Inflammatory macrophage treated with lipopolysaccharide for 1 hour (primary cell): ENCODE measurements at regions not wholly inside any gene's neighbourhood (a gene's known extent, or its start where the extent isn't known, plus 50 kb on each side); places are given as distances from the start of the nearest gene placed in this dataset.
A peak's percentile ranks its signal among the peaks of the same experiment; 100 is the strongest.
"Not testable (repeated sequence)": the region's sequence is repeated elsewhere in the genome, so short reads cannot be mapped to it uniquely, and the experiment has no call there.

Experiments
- DNase-seq, 2 donors: peaks; one replicate each; pipeline ENCODE4 v3.0.0-alpha.2; 2020 to 2022

DNA sequence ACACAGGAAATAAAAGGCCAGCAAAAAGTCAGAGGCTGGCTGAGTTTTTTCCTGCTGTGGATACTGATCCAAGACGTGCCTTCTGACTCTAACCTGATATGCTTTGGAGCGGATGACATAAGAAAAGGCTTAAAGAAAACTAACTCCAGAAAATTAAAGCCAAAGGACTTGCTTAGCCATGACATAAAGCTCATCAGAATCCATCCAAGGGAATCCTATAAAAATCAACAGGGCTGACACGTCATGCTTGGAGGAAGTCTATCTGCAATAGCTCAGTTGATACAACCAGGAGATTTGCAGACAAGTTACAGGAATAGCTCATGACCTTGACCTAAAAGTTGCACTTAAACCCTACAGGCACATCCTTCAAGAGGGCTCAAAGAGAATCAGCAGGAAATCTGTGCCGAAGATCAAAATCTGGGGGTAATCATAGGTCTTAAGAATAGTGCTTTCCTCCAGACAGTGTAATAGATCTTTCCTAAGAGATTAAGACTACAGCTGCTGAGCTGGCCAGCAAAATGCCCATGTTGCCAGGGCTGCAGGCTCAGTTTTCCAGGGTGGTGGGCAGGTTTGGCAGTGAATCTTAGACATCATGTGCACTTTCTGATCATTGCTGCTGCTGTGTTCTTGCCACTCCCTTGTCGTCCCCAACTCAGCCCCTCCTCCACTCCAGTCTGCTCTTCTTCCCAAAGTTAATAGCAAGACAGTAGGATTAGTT is 111.5 kb upstream of the SVIL start:
- no peak for DNase-seq

DNA sequence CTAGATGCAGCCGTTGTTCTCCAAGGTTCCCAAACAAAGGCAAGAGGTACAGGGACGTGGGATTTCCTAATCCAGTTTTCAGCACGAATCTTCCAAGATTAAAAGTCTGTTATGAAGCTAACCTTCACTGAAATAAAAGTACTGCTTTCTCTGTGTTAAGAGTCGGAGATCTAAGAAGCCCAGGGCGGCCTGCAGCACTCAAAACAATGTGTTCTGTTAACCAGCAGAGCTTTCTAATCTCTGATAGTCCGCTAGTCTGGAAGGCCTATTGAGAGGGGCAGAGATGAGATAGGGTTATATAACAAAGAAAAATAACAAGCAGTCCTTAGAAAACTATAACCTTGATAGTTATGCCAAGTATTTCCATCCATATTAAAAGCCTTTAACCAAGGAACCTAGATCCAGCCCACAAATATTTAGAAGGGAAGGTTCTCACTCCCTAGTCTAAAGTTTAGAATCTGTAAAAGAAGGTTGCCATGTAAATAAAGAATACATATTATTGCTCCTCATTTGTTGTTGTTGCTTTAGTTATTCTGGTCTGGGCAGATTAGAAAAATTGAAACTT is 106.3 kb upstream of the SVIL start:
- no peak for DNase-seq

DNA sequence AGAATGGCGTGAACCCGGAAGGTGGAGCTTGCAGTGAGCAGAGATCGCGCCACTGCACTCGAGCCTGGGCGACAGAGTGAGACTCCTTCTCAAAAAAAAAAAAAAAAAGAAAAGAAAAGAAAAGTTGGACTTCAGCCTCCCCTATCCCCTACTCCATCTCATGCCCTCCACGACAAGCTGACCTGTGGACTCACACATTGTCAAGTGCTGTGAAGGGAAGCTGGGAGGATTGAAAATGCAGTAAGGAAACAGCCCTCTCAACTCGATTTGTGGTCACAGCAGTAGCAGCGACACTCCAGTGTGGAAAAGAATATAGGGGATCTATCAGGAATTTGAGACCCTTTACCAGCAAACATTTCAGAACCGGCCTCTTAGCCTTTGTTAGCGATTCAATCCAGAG is 103.6 kb upstream of the SVIL start:
- no peak for DNase-seq

DNA sequence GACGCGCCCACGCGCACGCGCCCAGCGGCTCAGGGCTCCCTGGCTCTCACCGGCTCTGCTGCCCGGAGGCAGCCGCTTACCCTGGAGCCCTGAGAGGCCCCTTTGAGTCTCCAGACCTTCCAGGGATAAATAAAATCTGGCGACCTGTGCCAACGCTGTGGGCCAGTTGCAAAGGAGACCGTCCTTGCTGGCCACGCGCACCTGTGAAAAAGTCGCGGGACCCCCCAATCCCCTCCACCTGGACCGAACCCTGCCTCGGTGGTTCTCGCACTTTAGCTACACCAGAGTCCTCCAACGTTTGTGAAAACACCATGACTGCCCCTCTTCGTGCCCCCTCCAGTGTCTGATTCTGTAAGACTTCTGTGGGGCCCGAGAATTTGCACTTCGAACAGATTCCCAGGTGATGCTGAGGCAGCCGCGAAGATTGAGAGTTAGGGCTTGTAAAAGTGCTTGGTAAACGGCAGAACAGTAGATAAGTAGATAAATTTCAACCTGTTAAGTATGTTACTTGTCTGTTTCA is 102.4 kb upstream of the SVIL start:
- DNase-seq = no peak

DNA sequence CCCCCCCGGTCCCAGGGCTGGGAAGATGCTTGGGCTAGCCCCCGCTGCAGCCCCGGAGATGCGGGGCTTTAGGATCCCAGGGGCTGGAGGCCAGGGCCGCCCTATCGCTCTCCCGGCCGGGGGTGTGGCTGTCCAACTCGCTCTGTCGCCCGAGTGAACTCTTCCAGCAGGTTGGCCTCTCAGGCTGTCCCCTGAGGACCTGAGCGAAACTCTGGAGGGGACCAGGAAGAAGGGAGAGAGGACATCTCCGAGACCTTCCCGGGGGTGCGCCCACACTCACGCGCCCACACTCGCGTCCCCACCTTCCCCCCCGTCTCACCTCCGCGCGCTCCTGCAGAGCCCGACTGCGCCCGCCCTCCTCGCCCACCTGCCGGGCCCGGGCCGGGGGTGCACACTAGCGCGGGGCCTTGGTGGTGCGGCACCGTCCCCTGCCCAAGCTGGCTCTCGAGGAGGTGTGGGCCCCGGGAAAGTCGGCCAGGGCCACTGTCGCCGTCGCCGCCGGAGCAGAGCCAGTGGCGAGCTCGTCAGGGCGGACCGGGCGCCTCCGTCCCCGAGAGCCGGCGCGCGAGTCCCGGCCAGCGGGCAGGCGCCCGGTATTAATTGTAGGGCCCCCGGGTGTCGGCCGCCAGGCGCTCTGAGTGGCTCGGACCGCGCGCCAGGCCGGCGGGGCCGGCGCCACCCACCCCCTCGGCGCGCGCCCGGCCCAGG is 101.7 kb upstream of the SVIL start:
- DNase-seq = peak; percentile 73 to 74

DNA sequence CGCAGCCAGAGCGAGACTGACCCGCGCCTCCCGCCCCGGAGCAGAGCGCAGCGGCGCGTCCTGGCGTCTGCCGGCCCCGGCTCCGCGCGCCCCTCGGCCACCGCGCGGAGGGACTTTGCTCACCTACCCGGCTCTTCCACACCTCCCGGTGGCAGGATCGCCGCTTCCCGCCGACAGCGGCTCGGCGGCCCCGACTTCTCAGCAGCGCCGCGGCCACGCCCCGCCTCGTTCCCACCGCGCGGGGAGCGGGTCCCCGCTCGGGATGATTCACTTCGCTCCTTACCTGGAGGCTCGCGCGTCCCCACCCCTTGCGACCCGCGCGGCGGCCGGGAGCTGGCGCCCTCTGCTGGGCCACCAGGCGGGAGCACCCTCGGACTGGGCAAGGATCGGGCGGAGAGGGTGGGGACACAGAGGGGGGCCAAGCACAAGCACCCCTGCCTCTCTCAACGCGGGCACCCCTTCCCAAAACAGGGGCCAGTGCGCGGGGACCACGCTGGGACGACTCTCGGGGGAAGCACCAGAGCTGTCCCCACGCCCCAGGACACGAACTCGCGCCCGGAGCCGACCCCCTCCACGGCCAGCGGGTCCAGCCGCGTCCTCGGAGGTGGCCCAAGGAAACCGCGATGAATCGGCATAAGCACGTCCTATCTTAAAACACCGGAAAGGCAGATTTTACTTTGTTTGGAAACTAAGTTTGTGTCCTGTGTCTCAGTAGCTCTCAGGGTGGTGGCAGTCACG is 101.0 kb upstream of the SVIL start:
- DNase-seq = peak; percentile 70 to 86

DNA sequence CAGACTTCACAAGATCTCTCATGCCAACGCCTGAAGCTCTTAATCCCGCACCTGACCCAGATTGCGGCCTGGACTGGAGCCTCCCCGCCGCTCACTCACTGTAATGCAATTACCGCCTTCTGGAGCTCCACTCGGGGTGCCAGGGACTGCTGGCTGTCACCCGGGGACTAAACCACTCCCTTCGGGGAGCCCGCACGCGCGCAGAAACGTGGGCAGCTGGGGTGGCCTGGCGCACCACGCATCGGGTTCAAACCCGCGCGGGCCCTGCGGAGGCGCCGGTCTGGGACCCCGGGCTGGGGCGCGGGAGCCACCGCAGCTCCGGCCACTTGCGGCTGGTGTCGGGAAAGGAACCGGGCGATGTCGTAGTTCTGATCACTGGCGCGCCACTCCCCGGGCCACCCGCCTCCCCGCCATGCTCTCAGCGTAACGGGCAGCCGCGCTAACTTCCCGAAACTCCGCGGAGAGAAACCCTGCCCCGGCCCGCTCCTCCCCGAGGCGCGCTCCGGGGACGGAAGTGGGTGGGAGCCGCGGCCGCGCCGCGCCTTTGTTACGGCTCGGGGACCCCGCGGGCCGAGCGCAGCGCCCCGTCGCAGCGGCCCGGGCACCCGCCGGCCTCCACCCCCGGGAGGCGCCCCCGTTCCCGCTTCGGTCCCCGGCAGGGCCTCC is 100.3 kb upstream of the SVIL start:
- peak; percentile 84 to 88 for DNase-seq

DNA sequence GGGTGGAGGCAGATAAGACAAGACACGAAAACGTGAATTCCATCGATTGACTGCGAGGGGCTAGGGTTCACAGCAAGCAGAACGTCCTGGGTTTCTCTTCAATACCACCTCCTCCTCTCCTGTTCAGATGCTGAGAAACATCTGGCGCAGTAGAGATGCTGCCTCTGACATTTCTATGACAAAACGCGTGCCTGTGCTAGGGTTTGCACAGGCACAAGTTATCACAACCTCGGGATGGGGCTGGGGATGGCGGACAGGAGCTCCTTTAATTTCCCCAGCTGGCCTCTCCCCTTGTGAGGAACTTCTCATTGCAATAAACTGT is 99.8 kb upstream of the SVIL start:
- no peak for DNase-seq

DNA sequence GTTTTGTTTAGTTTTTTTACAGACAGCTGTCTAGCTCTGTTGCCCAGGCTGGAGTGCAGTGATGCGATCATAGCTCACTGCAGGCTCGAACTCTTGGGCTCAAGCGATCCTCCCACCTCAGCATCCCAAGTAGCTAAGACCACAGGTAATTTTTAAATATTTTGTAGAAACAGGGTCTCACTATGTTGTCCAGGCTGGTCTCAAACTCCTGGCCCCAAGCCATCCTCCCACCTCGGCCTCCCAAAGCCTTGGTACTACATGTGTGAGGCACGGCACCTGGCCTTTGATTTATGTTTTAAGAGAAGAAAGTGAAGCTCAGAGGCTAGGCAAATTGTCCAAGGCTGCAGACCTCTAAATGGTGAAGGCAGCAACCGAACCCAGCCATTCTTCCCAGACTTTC is 98.6 kb upstream of the SVIL start:
- no peak for DNase-seq

DNA sequence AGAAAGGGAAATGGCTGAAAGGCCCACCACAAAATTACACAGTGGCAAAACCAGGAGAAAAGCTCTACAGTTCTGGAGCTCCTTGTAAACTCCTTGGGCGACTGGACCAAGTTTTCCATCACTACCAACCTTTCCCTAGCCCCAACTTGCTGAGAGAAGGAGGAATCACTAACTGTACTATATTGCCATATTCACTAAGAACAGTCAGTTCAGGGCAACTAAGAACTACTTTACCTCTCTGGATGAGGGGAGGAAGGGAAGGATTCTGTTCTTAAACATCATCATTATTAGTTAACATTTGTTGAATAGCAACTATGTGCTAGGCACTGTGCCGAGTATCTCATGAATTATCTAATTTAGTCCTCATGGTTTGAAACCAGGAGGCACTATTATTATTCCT is 98.1 kb upstream of the SVIL start:
- DNase-seq = no peak

DNA sequence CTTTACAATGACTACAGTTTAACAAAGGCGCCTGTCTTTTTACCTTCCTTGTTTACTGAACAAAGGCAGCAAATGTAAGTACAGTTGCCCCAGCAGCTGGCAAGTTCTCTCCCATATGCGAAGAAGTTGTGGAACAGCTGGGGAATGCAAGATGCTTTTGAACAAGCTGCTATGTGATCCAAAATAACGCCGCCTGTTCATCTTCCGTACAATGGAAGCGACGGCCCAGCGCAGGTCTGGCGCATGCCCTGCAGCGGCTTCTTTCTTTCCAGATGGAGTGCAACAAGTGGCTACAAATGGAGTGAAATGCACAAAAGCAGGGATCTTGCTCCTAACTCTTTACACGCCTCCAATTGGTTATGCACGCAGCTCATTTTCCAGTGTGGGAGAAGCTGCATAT is 97.0 kb upstream of the SVIL start:
- DNase-seq = no peak

DNA sequence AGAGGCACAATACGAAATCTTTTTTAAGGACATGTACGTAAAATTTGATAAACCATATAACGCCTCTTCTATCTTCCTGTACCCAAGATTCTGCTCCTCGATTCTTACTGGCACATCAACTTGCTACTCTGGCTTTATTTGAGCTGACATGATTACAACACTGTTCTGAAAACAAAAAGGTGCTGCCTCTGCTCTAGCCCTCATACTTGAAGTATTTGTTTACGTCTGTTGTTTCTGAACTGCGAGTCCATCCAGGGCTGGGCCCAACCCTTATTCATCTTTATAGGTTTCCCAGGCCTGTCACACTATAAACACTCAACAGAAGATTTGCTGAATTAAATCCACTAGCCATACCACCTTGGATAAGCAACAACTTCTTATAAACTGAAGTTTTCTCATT is 96.2 kb upstream of the SVIL start:
- DNase-seq = no peak

DNA sequence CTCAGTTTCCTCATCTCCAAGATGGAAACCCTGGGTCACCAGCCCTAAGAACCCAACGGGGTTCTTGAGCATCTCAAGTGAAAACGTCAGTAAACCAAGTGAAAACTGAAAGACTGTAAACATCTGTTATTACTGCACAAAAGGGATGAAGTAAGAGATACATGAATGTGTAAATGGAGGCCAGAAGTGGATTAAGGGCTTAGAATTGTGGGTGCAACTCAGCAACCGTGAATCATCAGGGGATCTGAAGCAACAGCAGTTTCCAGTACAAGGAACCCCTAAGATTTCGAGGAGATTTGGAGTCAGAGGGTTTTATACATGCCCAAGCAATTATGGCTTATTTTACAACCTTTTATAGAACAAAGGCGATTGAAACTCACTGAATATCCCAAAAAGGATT is 95.7 kb upstream of the SVIL start:
- DNase-seq = no peak

DNA sequence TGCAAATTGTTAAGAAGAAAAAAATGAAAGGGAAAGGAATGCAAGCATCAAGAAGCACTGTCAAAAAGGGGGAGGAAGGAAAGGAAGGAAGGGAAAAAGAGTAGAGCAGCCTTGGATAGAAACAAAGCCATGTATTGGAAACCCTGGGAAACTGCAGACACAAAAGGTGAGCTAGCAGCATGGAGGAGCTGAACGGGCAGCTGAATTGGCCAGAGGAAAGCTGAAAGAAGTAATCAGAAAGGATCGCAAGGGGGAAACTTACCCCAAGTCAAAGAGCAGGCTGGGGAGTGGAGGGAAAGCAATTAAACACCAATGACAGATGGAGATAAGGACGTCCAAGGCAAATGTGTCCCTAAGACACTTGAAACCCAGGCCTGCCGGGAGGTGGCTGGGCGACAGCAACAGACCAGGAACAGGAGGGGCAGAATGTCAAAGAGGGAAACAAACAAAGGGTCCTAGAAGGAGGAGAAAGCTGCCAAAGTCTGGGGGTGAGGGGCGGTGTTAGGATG is 93.8 kb upstream of the SVIL start:
- no peak for DNase-seq

DNA sequence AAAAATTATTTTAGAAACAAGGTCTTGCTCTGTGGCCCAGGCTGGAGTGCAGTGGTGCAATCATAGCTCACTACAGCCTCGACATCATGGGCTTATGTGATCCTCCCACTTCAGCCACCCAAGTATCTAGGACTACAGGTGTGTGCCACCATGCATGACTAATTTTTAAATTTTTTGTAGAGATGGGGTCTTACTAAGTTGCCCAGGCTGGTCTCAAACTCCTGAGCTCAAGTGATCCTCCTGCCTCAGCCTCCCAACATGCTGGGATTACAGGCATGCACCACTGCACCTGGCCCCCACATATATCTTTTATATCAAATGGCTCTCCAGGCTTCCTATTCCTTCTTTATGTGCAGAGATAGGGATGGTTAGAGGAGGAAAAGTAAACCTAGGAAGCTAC is 91.2 kb upstream of the SVIL start:
- not testable (repeated sequence) for DNase-seq

DNA sequence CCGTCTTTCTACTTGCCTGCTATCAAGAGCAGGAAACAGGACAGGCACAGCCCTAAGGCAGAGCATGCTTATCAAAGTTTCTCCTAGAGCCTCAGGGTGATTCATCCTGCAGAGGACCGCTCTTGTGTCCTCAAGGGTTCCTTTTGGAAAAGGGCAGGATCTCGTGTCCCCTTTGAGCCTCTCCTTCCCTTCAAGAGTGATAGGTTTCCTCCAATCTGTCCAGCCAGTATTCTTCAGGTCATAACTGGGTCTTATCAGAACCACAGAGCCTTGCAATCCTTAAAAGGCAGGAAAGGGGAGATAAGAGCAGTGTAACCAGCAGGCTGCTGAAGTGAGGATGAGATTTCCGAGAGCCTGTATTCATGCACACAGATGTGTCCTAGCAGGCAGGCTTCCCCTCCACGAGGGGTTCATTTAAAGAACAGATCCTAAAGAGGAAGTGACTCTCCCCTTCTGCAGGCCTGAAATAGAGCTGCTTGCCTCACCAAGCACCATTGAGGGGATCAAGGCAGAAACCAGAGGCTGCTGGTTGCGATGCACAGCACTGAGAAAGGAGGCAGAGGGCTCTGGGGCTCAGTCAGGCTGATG is 90.5 kb upstream of the SVIL start:
- peak in 1 of 2 donors; percentile 51 for DNase-seq

DNA sequence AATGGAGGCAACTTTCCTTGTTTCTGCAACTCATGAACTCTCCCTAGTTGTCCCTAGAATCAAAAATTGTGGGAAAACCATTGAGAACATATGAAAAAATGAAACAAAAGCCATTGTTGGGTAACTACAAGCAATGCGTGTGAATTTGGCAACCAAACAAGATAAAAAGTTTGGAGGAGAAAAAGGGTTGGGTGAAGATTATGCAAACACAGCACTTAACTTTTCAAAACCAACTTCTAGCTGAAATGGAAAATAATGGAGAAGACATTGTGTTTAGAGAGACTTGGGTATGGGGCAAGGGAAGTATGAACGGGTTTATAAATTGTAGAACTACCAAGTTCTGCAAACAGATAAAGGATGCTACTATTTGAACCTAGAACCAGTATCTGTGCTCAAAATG is 89.0 kb upstream of the SVIL start:
- peak in 1 of 2 donors; percentile 25 for DNase-seq

DNA sequence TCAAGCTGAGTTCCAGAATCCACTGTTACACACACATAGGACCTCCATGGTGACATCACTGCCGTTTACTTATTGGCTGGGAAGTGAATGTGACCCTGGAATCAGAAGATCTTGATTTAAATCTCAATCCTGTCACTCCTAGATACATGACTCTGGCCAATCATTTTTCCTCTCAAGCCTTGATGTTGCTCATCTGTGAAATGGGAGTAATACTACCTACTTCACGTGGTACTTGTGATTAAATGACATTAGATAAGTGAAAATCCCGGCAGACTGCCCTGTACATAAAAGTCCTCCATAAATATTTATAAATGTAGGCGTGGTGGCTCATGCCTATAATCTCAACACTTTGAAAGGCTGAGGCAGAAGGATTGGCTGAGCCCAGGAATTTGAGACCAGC is 88.0 kb upstream of the SVIL start:
- no peak for DNase-seq

DNA sequence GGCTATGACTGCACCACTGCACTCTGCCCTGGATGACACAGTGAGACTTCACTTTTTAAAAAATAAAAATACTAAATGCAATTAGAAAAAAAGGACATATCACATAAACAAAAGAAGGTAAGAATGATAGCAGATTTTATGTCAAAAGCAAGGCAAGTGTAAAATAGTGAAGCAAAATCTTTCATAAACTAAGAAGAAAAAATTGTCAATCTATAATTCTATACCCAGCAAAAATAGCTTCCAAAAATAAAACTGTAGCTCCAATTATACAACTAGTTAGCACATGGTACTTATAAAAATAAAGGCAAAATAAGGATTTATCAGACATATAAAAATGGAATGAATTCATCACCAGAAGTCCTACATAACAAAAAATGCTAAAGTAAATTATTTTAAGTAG is 85.4 kb upstream of the SVIL start:
- DNase-seq = no peak

DNA sequence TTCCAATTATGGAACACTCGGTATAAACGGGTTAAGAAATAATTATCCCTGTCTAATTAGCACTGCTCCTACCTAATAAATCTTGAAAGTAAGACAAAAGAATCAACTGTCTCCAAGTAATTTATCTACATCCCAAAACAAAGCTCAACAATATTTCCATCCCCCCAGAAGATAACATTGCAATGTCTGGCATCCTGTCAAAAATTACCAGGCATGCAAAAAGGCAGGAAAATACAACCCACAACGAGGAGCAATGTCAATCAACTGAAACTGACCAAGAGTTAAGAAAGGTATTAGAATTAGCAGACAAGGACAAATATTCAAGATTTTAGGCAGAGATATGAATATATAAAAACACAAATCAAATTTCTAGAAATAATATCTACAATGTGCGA is 84.5 kb upstream of the SVIL start:
- no peak for DNase-seq

DNA sequence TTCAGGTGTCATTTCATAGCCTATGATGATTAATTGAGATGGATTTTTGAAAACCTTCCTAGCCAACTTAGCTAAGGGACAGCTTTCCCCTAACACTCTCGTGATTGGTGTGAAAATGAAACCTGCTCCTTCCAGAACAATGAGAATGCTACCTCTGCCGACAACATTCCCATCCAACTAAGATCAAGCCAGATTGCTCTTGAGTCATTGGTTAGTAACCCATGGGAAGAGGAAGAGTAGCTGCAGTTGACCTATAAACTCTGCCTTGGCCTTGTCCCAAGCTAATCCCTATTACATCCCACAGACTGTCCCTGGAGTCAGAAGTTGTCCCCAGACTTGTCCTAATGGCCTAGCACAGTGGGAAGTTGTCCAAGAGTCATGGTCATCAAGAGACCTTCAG is 80.5 kb upstream of the SVIL start:
- no peak for DNase-seq

DNA sequence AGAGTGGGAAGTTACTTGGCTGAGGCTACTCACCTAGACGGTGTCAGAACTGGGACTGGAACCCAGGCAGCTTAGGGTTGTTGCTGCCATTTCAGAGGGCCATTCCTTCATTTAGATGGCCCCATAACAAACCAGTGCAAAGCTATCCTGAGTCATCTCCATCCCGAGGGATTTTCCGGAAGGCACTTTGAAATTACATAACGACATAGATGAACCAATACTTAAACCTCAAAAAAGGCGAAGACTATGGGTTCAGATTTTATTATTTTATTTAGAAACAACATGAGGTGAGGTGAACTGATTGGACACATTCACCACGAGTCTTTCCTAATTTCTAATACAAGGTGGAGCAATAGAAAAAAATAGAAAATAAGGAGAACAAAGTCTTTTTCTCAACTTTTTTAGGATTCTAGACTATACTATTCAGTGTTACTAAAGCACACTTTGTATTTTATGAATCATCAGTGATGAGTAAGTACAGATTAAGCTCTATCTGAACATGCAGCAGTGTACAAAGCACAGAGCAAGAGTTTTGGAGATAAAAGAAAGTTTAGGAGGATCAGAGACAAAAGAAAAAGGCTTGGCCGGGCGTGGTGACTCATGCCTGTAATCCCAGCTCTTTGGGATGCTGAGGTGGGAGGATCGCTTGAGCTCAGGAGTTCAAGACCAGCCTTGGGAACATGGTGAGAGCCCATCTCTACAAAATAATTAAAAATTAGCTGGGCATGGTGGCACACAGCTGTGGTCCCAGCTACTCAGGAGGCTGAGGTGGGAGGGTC is 79.5 kb upstream of the SVIL start:
- DNase-seq = no peak
